GM12874 (cell line): ENCODE measurements at regions not wholly inside any gene's neighbourhood (a gene's known extent, or its start where the extent isn't known, plus 50 kb on each side); places are given as distances from the start of the nearest gene placed in this dataset.

Experiments used
- TF ChIP-seq, protein P1 (sequence below): IDR thresholded peaks from 2 replicates; pipeline ENCODE4 v1.5.1; 2011; ENCODE audit warnings: low read depth, mild to moderate bottlenecking, control low read depth, low read length, moderate library complexity; ENCODE audit not compliant: insufficient read depth

- TF ChIP-seq, protein P1, sequence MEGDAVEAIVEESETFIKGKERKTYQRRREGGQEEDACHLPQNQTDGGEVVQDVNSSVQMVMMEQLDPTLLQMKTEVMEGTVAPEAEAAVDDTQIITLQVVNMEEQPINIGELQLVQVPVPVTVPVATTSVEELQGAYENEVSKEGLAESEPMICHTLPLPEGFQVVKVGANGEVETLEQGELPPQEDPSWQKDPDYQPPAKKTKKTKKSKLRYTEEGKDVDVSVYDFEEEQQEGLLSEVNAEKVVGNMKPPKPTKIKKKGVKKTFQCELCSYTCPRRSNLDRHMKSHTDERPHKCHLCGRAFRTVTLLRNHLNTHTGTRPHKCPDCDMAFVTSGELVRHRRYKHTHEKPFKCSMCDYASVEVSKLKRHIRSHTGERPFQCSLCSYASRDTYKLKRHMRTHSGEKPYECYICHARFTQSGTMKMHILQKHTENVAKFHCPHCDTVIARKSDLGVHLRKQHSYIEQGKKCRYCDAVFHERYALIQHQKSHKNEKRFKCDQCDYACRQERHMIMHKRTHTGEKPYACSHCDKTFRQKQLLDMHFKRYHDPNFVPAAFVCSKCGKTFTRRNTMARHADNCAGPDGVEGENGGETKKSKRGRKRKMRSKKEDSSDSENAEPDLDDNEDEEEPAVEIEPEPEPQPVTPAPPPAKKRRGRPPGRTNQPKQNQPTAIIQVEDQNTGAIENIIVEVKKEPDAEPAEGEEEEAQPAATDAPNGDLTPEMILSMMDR, result no peak
These were observed 1281.6 kb upstream of the TMEFF2 start for GRCh38 chr2:193476171-193476800.

GRCh38 chr2:193475038-193475437 lies 1280.3 kb upstream of the TMEFF2 start:
- TF ChIP-seq, protein P1, result no peak

GRCh38 chr2:193469251-193469650 lies 1274.5 kb upstream of the TMEFF2 start:
- TF ChIP-seq, protein P1, result no peak

GRCh38 chr2:193467276-193467987 lies 1272.7 kb upstream of the TMEFF2 start:
- TF ChIP-seq, protein P1, result no peak

DNA sequence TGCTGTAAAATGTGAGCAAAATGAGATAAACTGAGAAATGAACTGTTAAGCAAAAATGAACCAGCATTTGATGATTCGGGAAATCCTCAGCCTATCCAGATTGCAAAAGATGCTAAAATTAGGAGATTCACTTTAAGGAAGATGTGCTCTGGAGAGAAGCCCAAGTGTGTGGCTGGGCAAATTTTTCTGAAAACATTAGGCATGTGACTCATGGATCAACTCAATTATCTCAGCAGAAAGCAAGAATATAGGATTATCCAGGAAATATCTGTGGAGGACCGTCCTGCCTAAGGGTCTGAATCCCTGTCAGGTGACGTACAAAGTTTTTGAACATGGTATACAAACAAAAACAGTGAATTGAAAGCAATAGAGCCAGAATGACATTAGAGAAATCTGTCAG lies 1268.3 kb upstream of the TMEFF2 start:
- TF ChIP-seq, protein P1, result no peak

DNA sequence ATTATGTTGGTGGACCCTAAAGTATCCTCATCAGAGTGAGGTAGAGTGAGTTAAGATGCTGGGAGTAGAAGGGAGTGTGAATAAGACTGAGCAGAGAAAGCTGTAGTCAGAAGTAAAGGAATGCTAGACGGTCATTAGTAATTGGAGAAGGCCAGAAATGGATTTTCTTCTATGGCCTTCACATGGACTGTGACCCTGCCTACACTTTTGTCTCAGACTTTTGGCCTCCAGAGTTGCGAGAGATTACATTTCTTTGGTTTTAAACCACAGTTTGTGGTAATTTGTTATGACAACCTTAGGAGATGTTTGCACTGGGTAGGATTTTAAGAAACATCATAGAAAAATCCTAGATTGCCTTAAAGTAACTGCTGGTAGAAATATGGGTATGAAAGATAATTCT lies 1267.7 kb upstream of the TMEFF2 start:
- TF ChIP-seq, protein P1, result no peak

DNA sequence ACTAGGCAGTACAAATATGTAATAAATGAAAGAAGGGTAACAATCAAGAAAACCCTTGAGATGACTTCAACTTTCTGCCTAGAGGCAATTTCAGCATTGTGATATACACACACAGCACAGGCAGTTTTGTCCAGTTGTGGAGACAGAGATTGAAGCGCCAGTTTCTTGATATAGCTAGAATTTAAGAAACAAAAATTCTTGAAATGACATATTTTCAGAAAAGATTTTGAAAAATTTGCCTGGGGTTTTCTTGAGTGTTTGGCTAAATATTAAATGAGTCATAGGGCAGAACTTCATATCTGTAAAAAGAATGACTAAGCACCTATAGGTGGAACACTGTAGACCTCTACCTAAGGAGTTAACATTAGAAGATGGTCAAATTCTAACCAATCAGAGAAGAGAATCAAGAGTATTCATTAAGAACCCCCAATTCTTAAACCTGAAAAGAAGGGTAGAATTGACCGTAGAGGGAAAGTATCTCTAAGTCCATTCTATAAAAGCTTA lies 1266.8 kb upstream of the TMEFF2 start:
- TF ChIP-seq, protein P1, result no peak
